GM20431 (cell line): ENCODE measurements at regions not wholly inside any gene's neighbourhood (a gene's known extent, or its start where the extent isn't known, plus 50 kb on each side); places are given as distances from the start of the nearest gene placed in this dataset.

Experiments used
- in situ Hi-C: fragments of 300-500 bp; cut with MseI, MboI; formaldehyde crosslinking; loops from one replicate; pipeline ENCODE4 v1.15.0; 2020; ENCODE audit warnings: low sequenced_read_pairs; ENCODE audit not compliant: unreplicated experiment

DNA sequence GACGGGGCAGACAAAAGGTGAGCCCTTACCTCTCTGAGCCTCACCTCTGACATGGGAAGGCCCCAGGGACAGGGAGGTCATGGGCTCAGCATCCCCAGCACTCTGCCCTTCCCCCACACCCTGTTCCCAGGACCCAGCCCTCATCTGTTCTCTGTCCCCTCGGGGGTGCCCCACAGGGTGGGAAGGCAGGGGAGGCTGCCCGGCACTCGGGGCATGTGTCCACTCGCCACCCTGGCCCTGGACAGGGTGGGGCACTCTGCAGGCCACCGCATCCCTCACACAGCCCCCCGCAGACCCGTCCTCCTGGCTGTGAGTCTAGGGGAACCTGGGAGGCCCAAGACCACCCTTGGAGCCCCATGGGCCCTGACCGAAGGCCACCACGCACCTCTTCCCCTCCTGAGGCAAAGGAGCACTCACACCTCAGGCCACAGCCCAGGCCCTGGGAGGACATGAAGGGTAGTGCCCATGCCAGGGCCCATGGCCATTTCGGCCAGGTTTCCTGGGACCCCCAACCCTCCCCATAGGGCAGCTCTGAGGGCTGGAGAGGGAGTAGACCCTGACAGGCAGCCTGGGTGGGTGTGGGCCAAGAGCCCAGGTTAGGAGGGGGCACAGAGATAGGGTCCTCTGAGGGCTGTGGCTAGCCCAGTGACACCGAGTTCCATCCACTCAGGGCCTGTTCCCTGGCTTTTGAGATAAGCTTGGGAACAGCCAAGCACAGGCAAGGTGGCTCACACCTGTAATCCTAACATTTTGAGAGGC is 193.1 kb downstream of the IGLL1 start:
- in situ Hi-C loops: loop anchor here (25.0 kb wide), 1 partner anchor 425 kb away; no protein-coding TSS in a partner anchor

- in situ Hi-C loops: loop anchor here (25.0 kb wide), 1 partner anchor 424 kb away; no protein-coding TSS in a partner anchor
These were observed 194.1 kb downstream of the IGLL1 start for GRCh38 chr22:23385678-23386631.

DNA sequence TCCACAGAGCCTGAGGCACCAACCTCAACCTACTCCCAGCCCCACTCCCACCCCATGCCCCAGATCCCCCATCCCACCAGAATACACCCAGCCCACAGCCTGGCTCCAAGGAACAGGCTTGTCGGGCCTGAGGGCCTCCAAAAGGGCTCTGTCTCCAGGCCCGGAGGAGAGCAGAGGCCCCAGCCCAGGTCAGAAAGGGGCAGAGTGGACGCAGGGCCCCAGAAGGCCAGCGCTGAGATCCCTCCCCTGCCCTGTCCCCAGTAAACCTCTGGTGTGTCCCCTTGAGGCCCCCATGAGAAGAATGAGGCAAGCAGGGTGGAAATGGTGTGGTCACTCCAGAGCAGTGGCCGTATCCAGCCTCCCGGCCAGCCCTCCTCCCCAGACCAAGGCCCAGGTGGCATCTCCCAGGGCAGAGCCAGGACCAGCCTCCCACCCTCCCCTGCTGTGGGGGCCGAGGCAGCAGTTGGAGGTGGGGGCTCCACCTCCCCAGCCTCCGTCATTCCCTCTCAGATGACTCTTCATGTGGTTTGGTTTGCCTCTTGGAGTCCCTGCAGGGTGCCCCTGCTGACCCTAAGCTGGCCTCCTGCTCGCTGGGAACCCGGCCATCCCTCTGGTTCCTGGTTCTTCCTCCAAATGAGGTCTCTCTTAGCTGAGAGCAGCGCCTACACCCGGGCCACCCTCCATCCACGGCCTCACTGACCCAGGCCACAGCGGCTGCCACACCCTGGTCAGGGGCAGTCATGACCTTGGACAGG is 195.0 kb downstream of the IGLL1 start:
- in situ Hi-C loops: loop anchor here (25.0 kb wide), 1 partner anchor 423 kb away; no protein-coding TSS in a partner anchor

DNA sequence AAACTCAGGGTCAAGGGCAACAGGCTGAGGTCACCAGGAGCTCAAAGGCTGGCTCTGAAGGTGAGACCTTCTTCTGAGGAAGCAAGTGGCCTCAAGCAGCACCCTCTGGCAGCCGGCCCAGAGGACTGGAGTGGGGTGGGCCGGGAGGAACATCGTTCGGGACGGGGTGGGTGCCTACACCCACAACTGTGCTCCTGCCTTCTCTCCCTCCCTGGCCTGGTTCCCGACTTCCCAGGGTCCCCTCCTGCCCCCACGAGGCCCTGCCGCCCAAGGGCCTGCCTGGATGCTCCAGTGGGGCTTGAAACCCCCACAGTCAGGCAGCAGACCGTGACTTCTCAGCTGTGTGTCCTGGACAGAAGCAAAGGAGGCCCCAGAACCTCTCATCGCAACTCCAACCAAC is 195.7 kb downstream of the IGLL1 start:
- in situ Hi-C loops: loop anchor here (25.0 kb wide), 1 partner anchor 422 kb away; no protein-coding TSS in a partner anchor

GRCh38 chr22:23383491-23384361 is 196.4 kb downstream of the IGLL1 start:
- in situ Hi-C loops: loop anchor here (25.0 kb wide), 1 partner anchor 421 kb away; no protein-coding TSS in a partner anchor

DNA sequence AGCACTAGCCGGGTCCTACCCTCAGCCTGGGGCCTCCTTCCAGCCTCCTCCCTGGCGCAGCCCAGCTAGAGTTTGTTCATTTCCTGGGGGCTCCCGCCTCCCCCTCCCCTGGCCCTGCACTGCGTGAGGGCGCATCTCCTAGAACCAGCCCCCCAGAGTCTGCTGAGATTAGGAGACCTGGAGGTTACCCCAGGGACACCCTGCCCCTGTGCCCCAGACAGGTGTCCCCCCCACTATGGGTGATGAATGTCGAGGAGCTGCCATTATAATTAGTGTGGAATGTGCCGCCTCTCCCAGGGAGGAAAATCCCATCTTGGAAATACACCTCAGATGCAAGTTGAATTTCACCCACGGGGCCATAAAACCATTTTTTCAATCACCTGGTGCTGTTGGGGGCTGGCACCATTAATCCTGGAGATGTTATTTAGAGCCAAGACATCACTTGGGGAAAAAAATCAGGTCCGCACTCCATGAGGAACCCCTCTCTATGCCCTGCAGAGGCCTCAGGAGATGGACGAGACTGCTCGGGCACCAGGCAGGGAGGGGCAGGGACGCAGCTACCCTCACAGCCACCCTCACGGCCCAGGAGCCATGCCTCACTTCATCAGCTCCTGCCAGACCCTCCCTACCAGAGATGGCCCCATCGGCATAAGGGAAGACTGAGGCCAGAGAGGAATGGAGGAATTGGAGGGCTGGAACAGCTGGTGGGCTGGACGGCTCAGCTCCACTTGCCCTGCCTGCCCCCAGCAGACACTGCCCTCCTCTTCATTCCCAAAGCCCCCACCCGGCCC is 197.5 kb downstream of the IGLL1 start:
- in situ Hi-C loops: loop anchor here (25.0 kb wide), 1 partner anchor 420 kb away; no protein-coding TSS in a partner anchor

DNA sequence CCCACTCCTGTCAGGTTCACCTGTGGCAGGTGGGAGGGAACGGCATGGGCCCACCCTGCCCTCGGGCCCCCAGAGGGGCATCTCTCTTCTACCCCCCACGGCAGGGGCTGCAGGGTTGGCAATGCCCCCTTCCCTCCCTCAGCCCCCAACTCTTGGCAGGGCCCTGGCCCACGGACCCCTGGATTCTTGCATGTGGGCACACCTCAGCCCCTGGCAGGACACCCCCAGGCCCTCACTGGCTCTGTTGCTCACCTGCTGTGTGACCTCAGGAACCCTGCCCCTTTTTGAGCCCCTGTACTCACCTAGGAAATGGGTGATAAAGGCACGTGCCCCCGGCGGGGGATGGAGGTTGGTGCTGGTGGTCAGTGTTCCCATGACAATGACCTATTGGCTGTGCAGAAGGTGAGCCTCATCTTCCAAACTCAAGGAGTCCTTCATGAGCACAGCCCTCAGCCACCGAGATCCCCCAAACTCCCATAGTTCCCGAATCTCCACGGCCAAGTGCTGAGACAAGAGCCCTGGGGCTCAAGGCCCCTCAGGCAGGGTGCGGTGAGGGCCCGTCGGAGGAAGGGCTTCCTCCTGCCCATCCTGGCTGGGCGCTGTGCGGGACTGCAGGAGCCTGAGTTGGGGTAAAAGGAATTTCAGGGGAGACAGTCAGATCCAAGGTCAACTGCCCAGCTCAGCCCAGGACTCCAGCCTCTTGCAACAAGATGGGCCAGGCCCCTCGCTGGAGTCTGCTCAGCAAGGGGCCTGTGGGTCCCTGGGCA is 198.2 kb downstream of the IGLL1 start:
- in situ Hi-C loops: loop anchor here (25.0 kb wide), 1 partner anchor 420 kb away; no protein-coding TSS in a partner anchor

DNA sequence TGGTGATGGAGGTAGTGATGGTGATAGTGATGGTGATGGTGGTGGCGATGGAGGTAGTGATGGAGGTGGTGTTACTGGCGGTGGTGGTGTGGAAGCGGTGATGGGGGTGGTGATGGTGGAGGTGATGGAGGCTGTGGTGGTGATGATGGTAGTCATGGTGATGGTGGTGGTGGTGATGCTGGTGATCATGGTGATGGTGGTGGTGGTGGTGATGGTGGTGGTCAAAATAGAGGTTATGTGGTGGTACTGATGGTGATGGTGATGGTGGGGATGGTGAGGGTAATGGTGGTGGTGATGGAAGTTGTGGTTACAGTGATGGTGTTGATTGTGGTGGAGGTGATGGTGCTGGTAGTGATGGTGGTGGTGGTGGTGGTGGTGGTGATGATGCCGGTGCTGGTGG is 199.2 kb downstream of the IGLL1 start:
- in situ Hi-C loops: loop anchor here (25.0 kb wide), 1 partner anchor 419 kb away; no protein-coding TSS in a partner anchor

DNA sequence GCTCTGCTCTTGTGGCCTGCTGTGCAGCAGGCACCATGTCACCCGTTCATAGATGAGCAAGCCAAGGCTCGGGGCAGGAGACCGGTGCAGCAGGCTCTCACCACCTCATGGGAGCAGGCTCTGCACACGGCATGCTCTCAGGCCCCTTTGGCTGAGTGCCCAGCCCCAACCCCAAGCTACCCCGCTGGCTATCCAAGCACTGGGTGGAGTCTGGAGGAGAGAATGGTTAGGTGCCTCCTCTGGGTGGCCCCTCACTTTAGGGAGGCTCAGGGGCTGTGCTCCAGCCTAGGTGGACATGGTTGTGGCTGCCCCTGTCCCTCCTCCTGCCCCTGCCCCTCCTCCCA is 199.9 kb downstream of the IGLL1 start:
- in situ Hi-C loops: loop anchor here (25.0 kb wide), 1 partner anchor 418 kb away; no protein-coding TSS in a partner anchor

GRCh38 chr22:23379540-23380229 is 199.4 kb downstream of the BCR start:
- in situ Hi-C loops: loop anchor here (25.0 kb wide), 1 partner anchor 417 kb away; no protein-coding TSS in a partner anchor

DNA sequence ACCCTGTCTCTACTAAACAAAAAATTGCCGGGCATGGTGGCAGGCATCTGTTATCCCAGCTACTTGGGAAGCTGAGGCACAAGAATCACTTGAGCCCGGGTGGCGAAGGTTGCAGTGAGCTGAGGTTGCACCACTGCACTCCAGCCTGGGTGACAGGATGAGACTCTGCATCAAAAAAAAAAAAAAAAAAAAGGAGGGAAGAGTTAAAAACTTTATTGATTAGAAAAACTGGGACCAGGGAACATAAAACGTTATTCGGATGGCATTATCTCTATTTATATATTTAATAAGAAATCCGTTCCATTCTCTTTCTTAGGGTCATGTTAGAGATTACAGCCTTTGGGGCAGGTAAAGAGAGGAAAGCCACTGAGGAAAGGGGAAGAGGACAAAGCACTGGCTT is 197.5 kb downstream of the BCR start:
- in situ Hi-C loops: loop anchor here (25.0 kb wide), 1 partner anchor 415 kb away; no protein-coding TSS in a partner anchor

- in situ Hi-C loops: loop anchor here (25.0 kb wide), 1 partner anchor 414 kb away; no protein-coding TSS in a partner anchor
These were observed 195.9 kb downstream of the BCR start for GRCh38 chr22:23376256-23376655.

GRCh38 chr22:23375031-23375827 is 194.9 kb downstream of the BCR start:
- in situ Hi-C loops: loop anchor here (25.0 kb wide), 1 partner anchor 413 kb away; no protein-coding TSS in a partner anchor

- in situ Hi-C loops: no loop called here
These were observed 193.3 kb downstream of the BCR start for GRCh38 chr22:23373601-23374000.

DNA sequence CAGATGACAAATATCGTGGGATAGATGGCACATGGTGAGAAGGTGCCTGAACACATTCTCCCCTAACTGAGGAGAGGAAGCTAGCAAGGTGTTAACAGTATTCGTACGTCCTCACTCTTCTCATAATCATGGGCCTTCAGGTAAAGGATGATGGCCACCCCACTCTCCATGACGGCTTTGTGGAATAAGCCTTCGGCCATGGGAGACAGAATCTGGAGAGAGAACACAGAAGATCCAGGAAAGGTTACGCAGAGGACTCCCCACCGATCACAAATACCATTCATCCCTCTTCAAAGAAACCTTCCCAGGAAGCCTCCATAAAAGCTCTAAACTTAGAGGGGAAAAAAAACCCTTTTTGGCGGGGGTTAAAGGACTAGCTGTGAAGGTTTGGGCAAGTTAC is 189.9 kb downstream of the BCR start:
- in situ Hi-C loops: no loop called here
